ENCODE measurements at regions not wholly inside any gene's neighbourhood (a gene's known extent, or its start where the extent isn't known, plus 50 kb on each side); places are given as distances from the start of the nearest gene placed in this dataset.

DNA sequence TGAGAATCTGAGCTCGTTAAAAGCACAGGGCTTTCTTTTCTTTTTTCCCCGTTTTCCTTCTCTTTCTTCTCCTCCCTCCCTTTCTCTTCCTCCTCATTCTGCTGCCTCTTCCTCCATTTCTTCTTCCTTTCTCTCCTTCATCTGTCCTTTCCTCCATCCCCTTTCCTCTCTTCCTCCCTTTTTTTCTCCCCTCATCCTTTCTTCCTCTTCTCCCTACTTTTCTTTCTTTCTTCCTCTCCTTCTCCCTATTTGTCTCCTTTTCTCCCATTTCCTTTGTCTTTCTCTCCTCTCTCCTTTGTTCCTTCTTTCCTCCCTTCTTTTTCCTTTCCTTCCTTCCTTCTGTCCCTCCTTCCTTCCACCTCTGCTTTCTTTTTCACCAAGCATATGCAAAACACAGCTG, 649.4 kb downstream of the IRX1 start:
- Histone ChIP-seq H3K9me3 (replicated peaks; ENCODE audit: control insufficient read depth, insufficient read depth, low read length) (peaks cover 7% of the 10 kb centered on the region), H3K4me3 (replicated peaks in 1 of 3; ENCODE audit: insufficient read depth in 1 of 3, low read depth in 1 of 3, low read length in 3 of 3) (no peak overlapping the region), H3K79me2 (ENCODE audit: control insufficient read depth, insufficient read depth, low read length) (no peaks in the 10 kb centered on the region), H3K4me2 (ENCODE audit: insufficient read depth, low read length) (no peak overlapping the region), H4K20me1 (replicated peaks; ENCODE audit: control insufficient read depth, extremely low read depth, insufficient read depth, low read length) (no peaks in the 10 kb centered on the region), H3K4me1 (ENCODE audit: control insufficient read depth, extremely low read depth, insufficient read depth, low read length) (no peaks in the 10 kb centered on the region), H3K36me3 (ENCODE audit: control insufficient read depth in 2 of 2, extremely low read depth in 1 of 2, insufficient read depth in 2 of 2, low read length in 2 of 2) (no peaks in the 10 kb centered on the region), H3K27me3 (ENCODE audit: control insufficient read depth in 2 of 2, insufficient read depth in 2 of 2, low read length in 2 of 2) (no peaks in the 10 kb centered on the region), H3K9ac (replicated peaks; ENCODE audit: extremely low read depth, insufficient read depth, low read length) (no peak overlapping the region), H2AFZ (ENCODE audit: low read depth, low read length) (no peak overlapping the region), H3K9me1 (replicated peaks; ENCODE audit: control insufficient read depth, extremely low read depth, insufficient read depth, low read length) (no peaks in the 10 kb centered on the region), H3K27ac (ENCODE audit: insufficient read depth, low read depth, low read length) (no peak overlapping the region)
- ChIA-PET POLR2A (no interaction called here), CTCF (no interaction called here)
- FAIRE-seq (no peak), DNase-seq (ENCODE audit: low read depth, low spot score) (no peak)
- intact Hi-C loops (cut with micrococcal nuclease) (no loop called here), dilution Hi-C loops (cut with MboI; ENCODE audit: extremely low pct_ligation_motif_present, low sequenced_read_pairs) (no loop called here)
- BruUV-seq (replicated peaks) = no TSS peak
- TF ChIP-seq, protein P1, sequence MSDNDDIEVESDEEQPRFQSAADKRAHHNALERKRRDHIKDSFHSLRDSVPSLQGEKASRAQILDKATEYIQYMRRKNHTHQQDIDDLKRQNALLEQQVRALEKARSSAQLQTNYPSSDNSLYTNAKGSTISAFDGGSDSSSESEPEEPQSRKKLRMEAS (IDR thresholded peaks at IDR 0.05; ENCODE audit: insufficient read depth, insufficient read length) = no peak
- no peak for TF ChIP-seq POLR2A (IDR thresholded peaks at IDR 0.05; ENCODE audit: low read depth, low read length)
- no peak for TF ChIP-seq POLR2AphosphoS5 (IDR thresholded peaks at IDR 0.05; ENCODE audit: insufficient read depth, low read depth, low read length)
- TF ChIP-seq EZH2 (IDR thresholded peaks at IDR 0.05; ENCODE audit: borderline replicate concordance, low read depth, low read length, severe bottlenecking) = no peak
- no peak for TF ChIP-seq MYC (IDR thresholded peaks at IDR 0.05; ENCODE audit: low read depth, low read length)
- TF ChIP-seq GATA2 (IDR thresholded peaks at IDR 0.05; ENCODE audit: insufficient read depth, insufficient read length, low read depth, low read length) = no peak
- TF ChIP-seq, protein P2, sequence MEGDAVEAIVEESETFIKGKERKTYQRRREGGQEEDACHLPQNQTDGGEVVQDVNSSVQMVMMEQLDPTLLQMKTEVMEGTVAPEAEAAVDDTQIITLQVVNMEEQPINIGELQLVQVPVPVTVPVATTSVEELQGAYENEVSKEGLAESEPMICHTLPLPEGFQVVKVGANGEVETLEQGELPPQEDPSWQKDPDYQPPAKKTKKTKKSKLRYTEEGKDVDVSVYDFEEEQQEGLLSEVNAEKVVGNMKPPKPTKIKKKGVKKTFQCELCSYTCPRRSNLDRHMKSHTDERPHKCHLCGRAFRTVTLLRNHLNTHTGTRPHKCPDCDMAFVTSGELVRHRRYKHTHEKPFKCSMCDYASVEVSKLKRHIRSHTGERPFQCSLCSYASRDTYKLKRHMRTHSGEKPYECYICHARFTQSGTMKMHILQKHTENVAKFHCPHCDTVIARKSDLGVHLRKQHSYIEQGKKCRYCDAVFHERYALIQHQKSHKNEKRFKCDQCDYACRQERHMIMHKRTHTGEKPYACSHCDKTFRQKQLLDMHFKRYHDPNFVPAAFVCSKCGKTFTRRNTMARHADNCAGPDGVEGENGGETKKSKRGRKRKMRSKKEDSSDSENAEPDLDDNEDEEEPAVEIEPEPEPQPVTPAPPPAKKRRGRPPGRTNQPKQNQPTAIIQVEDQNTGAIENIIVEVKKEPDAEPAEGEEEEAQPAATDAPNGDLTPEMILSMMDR (IDR thresholded peaks at IDR 0.05; ENCODE audit: extremely low read depth in 1 of 2, insufficient read depth in 1 of 2, low read depth in 1 of 2, low read length in 2 of 2) = no peak
- TF ChIP-seq FOS (IDR thresholded peaks at IDR 0.05; ENCODE audit: borderline replicate concordance, insufficient read depth, low read length) = no peak
- TF ChIP-seq JUN (IDR thresholded peaks at IDR 0.05; ENCODE audit: borderline replicate concordance, insufficient read depth, insufficient read length, low read depth) = no peak
